Mucosa of stomach (tissue), 1 donor: ENCODE measurements at regions not wholly inside any gene's neighbourhood (a gene's known extent, or its start where the extent isn't known, plus 50 kb on each side); places are given as distances from the start of the nearest gene placed in this dataset.
"Not testable (repeated sequence)": the region's sequence is repeated elsewhere in the genome, so short reads cannot be mapped to it uniquely, and the experiment has no call there.

ENCODE experiments used
- H3K27me3 ChIP-seq: one replicate; pipeline ENCODE4 v1.7.0; 2013; ENCODE audit warnings: mild to moderate bottlenecking, low read length; ENCODE audit not compliant: control insufficient read depth, insufficient read depth
- H3K36me3 ChIP-seq: one replicate; pipeline ENCODE4 v1.7.0; 2013; ENCODE audit warnings: low read length; ENCODE audit not compliant: control insufficient read depth, insufficient read depth
- H3K4me1 ChIP-seq: one replicate; pipeline ENCODE4 v1.7.0; 2013; ENCODE audit warnings: mild to moderate bottlenecking, low read length; ENCODE audit not compliant: control insufficient read depth, insufficient read depth
- H3K4me3 ChIP-seq: one replicate; pipeline ENCODE4 v1.7.0; 2013; ENCODE audit warnings: low read length
- H3K9ac ChIP-seq: one replicate; pipeline ENCODE4 v1.7.0; 2013; ENCODE audit warnings: mild to moderate bottlenecking, low read length, moderate library complexity
- H3K9me3 ChIP-seq: one replicate; pipeline ENCODE4 v1.7.0; 2013; ENCODE audit warnings: mild to moderate bottlenecking, low read length, moderate library complexity; ENCODE audit not compliant: control insufficient read depth
- donor health status: Pancreatic carcinoma.

- no peaks in the 10 kb centered on the region for H3K27me3 ChIP-seq
- H3K9ac ChIP-seq: no peak overlapping the region
- H3K4me3 ChIP-seq: no peak overlapping the region
- no peaks in the 10 kb centered on the region for H3K9me3 ChIP-seq
- H3K36me3 ChIP-seq: no peaks in the 10 kb centered on the region
- H3K4me1 ChIP-seq: no peaks in the 10 kb centered on the region
Measured at GRCh38 chr11:115981104-115981481, 476.9 kb upstream of the CADM1 start.

- Histone ChIP-seq H3K27me3 (peaks cover under 1% of the 10 kb centered on the region), H3K4me3 (no peak overlapping the region), H3K9ac (no peak overlapping the region), H3K36me3 (no peaks in the 10 kb centered on the region), H3K4me1 (no peaks in the 10 kb centered on the region), H3K9me3 (no peaks in the 10 kb centered on the region)
Measured at GRCh38 chr11:115980337-115981103, 476.3 kb upstream of the CADM1 start.

GRCh38 chr11:115974703-115975102, 470.5 kb upstream of the CADM1 start:
- H3K36me3 ChIP-seq: no peaks in the 10 kb centered on the region
- no peak overlapping the region for H3K9ac ChIP-seq
- H3K27me3 ChIP-seq: peaks cover 10% of the 10 kb centered on the region
- no peaks in the 10 kb centered on the region for H3K9me3 ChIP-seq
- H3K4me3 ChIP-seq: no peak overlapping the region
- H3K4me1 ChIP-seq: no peaks in the 10 kb centered on the region

GRCh38 chr11:115967203-115967602, 463.0 kb upstream of the CADM1 start:
- H3K27me3 ChIP-seq, H3K4me3 ChIP-seq, H3K4me1 ChIP-seq: not testable (repeated sequence)

GRCh38 chr11:115965767-115966504, 461.7 kb upstream of the CADM1 start:
- H3K27me3 ChIP-seq: no peaks in the 10 kb centered on the region
- no peak overlapping the region for H3K9ac ChIP-seq
- H3K4me1 ChIP-seq: no peaks in the 10 kb centered on the region
- H3K9me3 ChIP-seq: no peaks in the 10 kb centered on the region
- no peak overlapping the region for H3K4me3 ChIP-seq
- H3K36me3 ChIP-seq: no peaks in the 10 kb centered on the region

More at GRCh38 chr11:115967203-115967602, 463.0 kb upstream of the CADM1 start:
- H3K9ac ChIP-seq, H3K9me3 ChIP-seq, H3K36me3 ChIP-seq: not testable (repeated sequence)

- no peak overlapping the region for H3K9ac ChIP-seq
- no peaks in the 10 kb centered on the region for H3K27me3 ChIP-seq
- H3K9me3 ChIP-seq: no peaks in the 10 kb centered on the region
- no peaks in the 10 kb centered on the region for H3K36me3 ChIP-seq
- no peaks in the 10 kb centered on the region for H3K4me1 ChIP-seq
- H3K4me3 ChIP-seq: no peak overlapping the region
Measured at GRCh38 chr11:115964091-115964490, 459.9 kb upstream of the CADM1 start.

GRCh38 chr11:115963156-115963555, 458.9 kb upstream of the CADM1 start:
- no peaks in the 10 kb centered on the region for H3K4me1 ChIP-seq
- H3K36me3 ChIP-seq: no peaks in the 10 kb centered on the region
- H3K4me3 ChIP-seq: no peak overlapping the region
- H3K9me3 ChIP-seq: no peaks in the 10 kb centered on the region
- H3K9ac ChIP-seq: no peak overlapping the region
- H3K27me3 ChIP-seq: no peaks in the 10 kb centered on the region

GRCh38 chr11:115961159-115962003, 457.2 kb upstream of the CADM1 start:
- no peaks in the 10 kb centered on the region for H3K27me3 ChIP-seq
- H3K9me3 ChIP-seq: no peaks in the 10 kb centered on the region
- H3K4me3 ChIP-seq: no peak overlapping the region
- H3K36me3 ChIP-seq: no peaks in the 10 kb centered on the region
- no peaks in the 10 kb centered on the region for H3K4me1 ChIP-seq
- no peak overlapping the region for H3K9ac ChIP-seq

GRCh38 chr11:115959081-115959486, 454.9 kb upstream of the CADM1 start:
- Histone ChIP-seq H3K27me3 (no peaks in the 10 kb centered on the region), H3K9ac (no peak overlapping the region), H3K9me3 (no peaks in the 10 kb centered on the region), H3K36me3 (no peaks in the 10 kb centered on the region), H3K4me1 (no peaks in the 10 kb centered on the region), H3K4me3 (no peak overlapping the region)

GRCh38 chr11:115958089-115959000, 454.1 kb upstream of the CADM1 start:
- H3K4me1 ChIP-seq: no peaks in the 10 kb centered on the region
- H3K36me3 ChIP-seq: no peaks in the 10 kb centered on the region
- H3K27me3 ChIP-seq: no peaks in the 10 kb centered on the region
- no peak overlapping the region for H3K9ac ChIP-seq
- H3K9me3 ChIP-seq: no peaks in the 10 kb centered on the region
- no peak overlapping the region for H3K4me3 ChIP-seq

GRCh38 chr11:115955803-115956202, 451.6 kb upstream of the CADM1 start:
- H3K9me3 ChIP-seq: no peaks in the 10 kb centered on the region
- no peaks in the 10 kb centered on the region for H3K27me3 ChIP-seq
- H3K4me1 ChIP-seq: no peaks in the 10 kb centered on the region
- no peaks in the 10 kb centered on the region for H3K36me3 ChIP-seq
- H3K9ac ChIP-seq: no peak overlapping the region
- H3K4me3 ChIP-seq: no peak overlapping the region
